ENCODE measurements at regions not wholly inside any gene's neighbourhood (a gene's known extent, or its start where the extent isn't known, plus 50 kb on each side); places are given as distances from the start of the nearest gene placed in this dataset.

- no peak for DNase-seq (ENCODE audit: low read depth in 1 of 2, low spot score in 1 of 2)
- FAIRE-seq, result no peak
- no peak overlapping the region for H3K4me2 ChIP-seq
- H3K9me3 ChIP-seq, result no peaks in the 10 kb centered on the region; the same call in 2 of the 3 replicates
- H3K4me1 ChIP-seq, result no peaks in the 10 kb centered on the region
- WGBS (ENCODE audit: missing lambda C conversion rate), result 24% methylated on average over 10 of the region's 15 CpGs
- ATAC-seq, result no peak
- no peak overlapping the region for H3K4me3 ChIP-seq
- POLR2A ChIA-PET, result no interaction called here
- TF ChIP-seq PHF8 (IDR thresholded peaks at IDR 0.05; ENCODE audit: borderline replicate concordance, low read depth) (no peak), USF2 (IDR thresholded peaks at IDR 0.05) (no peak), NPAS2 (CRISPR knock-in tag; IDR thresholded peaks at IDR 0.05; ENCODE audit: borderline replicate concordance) (no peak), MAFK (IDR thresholded peaks at IDR 0.05; ENCODE audit: partially characterized antibody) (no peak), FOXS1 (CRISPR knock-in tag; IDR thresholded peaks at IDR 0.05) (no peak), CTCF (IDR thresholded peaks at IDR 0.05) (no peak), ATOH8 (CRISPR knock-in tag; IDR thresholded peaks at IDR 0.05; ENCODE audit: low read depth) (no peak), FOSB (CRISPR knock-in tag; IDR thresholded peaks at IDR 0.05) (no peak), NR3C1 (IDR thresholded peaks at IDR 0.05) (no peak), MAZ (IDR thresholded peaks at IDR 0.05; ENCODE audit: borderline replicate concordance, low read depth, low read length) (no peak), HEYL (CRISPR knock-in tag; IDR thresholded peaks at IDR 0.05) (no peak), EHF (CRISPR knock-in tag; IDR thresholded peaks at IDR 0.05) (no peak), KDM1A (IDR thresholded peaks at IDR 0.05; ENCODE audit: low read depth) (no peak), HOXA7 (CRISPR knock-in tag; IDR thresholded peaks at IDR 0.05) (no peak), HOXB5 (CRISPR knock-in tag; IDR thresholded peaks at IDR 0.05) (no peak), ZNF302 (CRISPR knock-in tag; IDR thresholded peaks at IDR 0.05) (no peak), ELK1 (IDR thresholded peaks at IDR 0.05; ENCODE audit: low read depth, low read length) (no peak), HMGXB4 (CRISPR knock-in tag; IDR thresholded peaks at IDR 0.05; ENCODE audit: borderline replicate concordance) (no peak), RFX5 (IDR thresholded peaks at IDR 0.05) (no peak)
- CTCF ChIA-PET, result interaction anchor here (0.6 kb wide), 1 partner anchor 462 kb away, joined by 3 read pairs; no protein-coding TSS in a partner anchor
- no peak overlapping the region for H3K27ac ChIP-seq
Observed at GRCh38 chr7:113331155-113331898, 213.0 kb upstream of the SMIM30 start.

- no peak overlapping the region for H3K27ac ChIP-seq
- no peak overlapping the region for H3K4me3 ChIP-seq
- H3K4me2 ChIP-seq, result no peak overlapping the region
- H3K9me3 ChIP-seq, result no peaks in the 10 kb centered on the region
- no peak for ATAC-seq
- FAIRE-seq, result no peak
- no peak for DNase-seq (ENCODE audit: low read depth in 1 of 2, low spot score in 1 of 2)
- CTCF ChIA-PET, result interaction anchor here (0.5 kb wide), 1 partner anchor 1569 kb away, joined by 3 read pairs; no protein-coding TSS in a partner anchor
- POLR2A ChIA-PET, result no interaction called here
- H3K4me1 ChIP-seq, result no peaks in the 10 kb centered on the region
- 0% methylated on average over 2 of the region's 2 CpGs for WGBS (ENCODE audit: missing lambda C conversion rate)
- TF ChIP-seq E2F6 (IDR thresholded peaks at IDR 0.05; ENCODE audit: borderline replicate concordance, low read depth) (no peak), ZFP36 (IDR thresholded peaks at IDR 0.05; ENCODE audit: borderline replicate concordance, partially characterized antibody) (no peak), HMGXB4 (CRISPR knock-in tag; IDR thresholded peaks at IDR 0.05; ENCODE audit: borderline replicate concordance) (no peak), CBX8 (IDR thresholded peaks at IDR 0.05) (no peak), USF2 (IDR thresholded peaks at IDR 0.05) (no peak), HDAC2 (IDR thresholded peaks at IDR 0.05) (no peak), SMC3 (IDR thresholded peaks at IDR 0.05) (no peak), EP300 (IDR thresholded peaks at IDR 0.05) (no peak)
Observed at GRCh38 chr7:113321201-113321600, 202.8 kb upstream of the SMIM30 start.

All from A549 (cell line).